HS-27A (cell line): ENCODE measurements at regions not wholly inside any gene's neighbourhood (a gene's known extent, or its start where the extent isn't known, plus 50 kb on each side); places are given as distances from the start of the nearest gene placed in this dataset.

Experiments
- DNase-seq: peaks from one replicate; pipeline ENCODE4 v3.0.0-alpha.2; 2012; ENCODE audit warnings: low read depth, missing footprints

GRCh38 chr15:47326410-47327333, 390.6 kb upstream of the SEMA6D start:
- no peak for DNase-seq

GRCh38 chr15:47331829-47332393, 385.4 kb upstream of the SEMA6D start:
- no peak for DNase-seq

- no peak for DNase-seq
Observed at GRCh38 chr15:47332481-47332880, 384.8 kb upstream of the SEMA6D start.

GRCh38 chr15:47333734-47334133, 383.6 kb upstream of the SEMA6D start:
- peak; percentile 9 for DNase-seq

- DNase-seq: no peak
Observed at GRCh38 chr15:47334805-47335535, 382.3 kb upstream of the SEMA6D start.

- DNase-seq: no peak
Observed at GRCh38 chr15:47337106-47337505, 380.2 kb upstream of the SEMA6D start.

GRCh38 chr15:47337836-47338235, 379.5 kb upstream of the SEMA6D start:
- DNase-seq: no peak

- no peak for DNase-seq
Observed at GRCh38 chr15:47338771-47339170, 378.5 kb upstream of the SEMA6D start.

GRCh38 chr15:47339800-47340570, 377.3 kb upstream of the SEMA6D start:
- no peak for DNase-seq

GRCh38 chr15:47340571-47340920, 376.8 kb upstream of the SEMA6D start:
- DNase-seq: no peak

GRCh38 chr15:47349179-47349578, 368.1 kb upstream of the SEMA6D start:
- DNase-seq: no peak

- DNase-seq: no peak
Observed at GRCh38 chr15:47351501-47351900, 365.8 kb upstream of the SEMA6D start.

GRCh38 chr15:47352217-47352616, 365.1 kb upstream of the SEMA6D start:
- DNase-seq: no peak

- DNase-seq: no peak
Observed at GRCh38 chr15:47355759-47356158, 361.5 kb upstream of the SEMA6D start.

GRCh38 chr15:47356297-47356696, 361.0 kb upstream of the SEMA6D start:
- no peak for DNase-seq

GRCh38 chr15:47358876-47359275, 358.4 kb upstream of the SEMA6D start:
- no peak for DNase-seq

GRCh38 chr15:47360305-47360704, 357.0 kb upstream of the SEMA6D start:
- no peak for DNase-seq

- DNase-seq: no peak
Observed at GRCh38 chr15:47362118-47362905, 355.0 kb upstream of the SEMA6D start.

- DNase-seq: no peak
Observed at GRCh38 chr15:47363653-47364052, 353.7 kb upstream of the SEMA6D start.

GRCh38 chr15:47364230-47365141, 352.8 kb upstream of the SEMA6D start:
- no peak for DNase-seq
